Osteoblast (primary cell): ENCODE measurements at regions not wholly inside any gene's neighbourhood (a gene's known extent, or its start where the extent isn't known, plus 50 kb on each side); places are given as distances from the start of the nearest gene placed in this dataset.

Experiments used
- DNase-seq: peaks from one replicate; pipeline ENCODE4 v3.0.0; 2011; ENCODE audit warnings: low spot score, mixed read lengths; ENCODE audit not compliant: insufficient read length; ENCODE audit errors: missing footprints
- H2AFZ ChIP-seq: 2 replicates; pipeline ENCODE4 v1.6.0; 2011; ENCODE audit warnings: mild to moderate bottlenecking, low read length
- H3K27ac ChIP-seq: 2 replicates; pipeline ENCODE4 v1.5.1; 2011; ENCODE audit warnings: mild to moderate bottlenecking, low read depth, low read length, moderate library complexity
- H3K27me3 ChIP-seq: 2 replicates; pipeline ENCODE4 v1.6.0; 2012; ENCODE audit warnings: mild to moderate bottlenecking, control low read depth, inconsistent platforms, low read length, moderate library complexity; ENCODE audit not compliant: insufficient read depth
- H3K36me3 ChIP-seq: 2 replicates; pipeline ENCODE4 v1.5.1; 2011; ENCODE audit warnings: mild to moderate bottlenecking, low read length, control low read depth, moderate library complexity; ENCODE audit not compliant: insufficient read depth
- H3K4me1 ChIP-seq: 2 replicates; pipeline ENCODE4 v1.5.1; 2011; ENCODE audit warnings: mild to moderate bottlenecking, low read length, control low read depth, moderate library complexity; ENCODE audit not compliant: insufficient read depth
- H3K4me2 ChIP-seq: 2 replicates; pipeline ENCODE4 v1.6.0; 2011; ENCODE audit warnings: mild to moderate bottlenecking, low read length; ENCODE audit not compliant: insufficient read depth
- H3K4me3 ChIP-seq: fragments of 200-600 bp; sonication (generic); 3 replicates; pipeline ENCODE4 v1.5.1; 2012; ENCODE audit warnings: mild to moderate bottlenecking, low read length, inconsistent platforms; ENCODE audit not compliant: insufficient read depth
- H3K79me2 ChIP-seq: 2 replicates; pipeline ENCODE4 v1.6.0; 2012; ENCODE audit warnings: mild to moderate bottlenecking, low read length, control low read depth, inconsistent platforms; ENCODE audit not compliant: insufficient read depth
- H3K9me3 ChIP-seq: 2 replicates; pipeline ENCODE4 v1.5.1; 2011; ENCODE audit warnings: low read depth, low read length, control low read depth
- H4K20me1 ChIP-seq: 2 replicates; pipeline ENCODE4 v1.6.0; 2012; ENCODE audit warnings: mild to moderate bottlenecking, low read length, control low read depth; ENCODE audit not compliant: insufficient read depth
- TF ChIP-seq, protein P1 (sequence below): IDR thresholded peaks from 2 replicates; pipeline ENCODE4 v1.5.1; 2011; ENCODE audit warnings: mild to moderate bottlenecking, low read depth, low read length, moderate library complexity; ENCODE audit errors: extremely low read depth

GRCh38 chr10:25786161-25786560 is 147.9 kb upstream of the MYO3A start:
- Histone ChIP-seq H3K4me2 (no peak overlapping the region), H3K4me3 (no peak overlapping the region), H4K20me1 (no peaks in the 10 kb centered on the region), H3K27ac (no peak overlapping the region), H3K79me2 (no peaks in the 10 kb centered on the region), H2AFZ (no peak overlapping the region), H3K9me3 (peaks cover 2% of the 10 kb centered on the region), H3K4me1 (no peaks in the 10 kb centered on the region), H3K36me3 (no peaks in the 10 kb centered on the region), H3K27me3 (no peaks in the 10 kb centered on the region)
- TF ChIP-seq, protein P1, sequence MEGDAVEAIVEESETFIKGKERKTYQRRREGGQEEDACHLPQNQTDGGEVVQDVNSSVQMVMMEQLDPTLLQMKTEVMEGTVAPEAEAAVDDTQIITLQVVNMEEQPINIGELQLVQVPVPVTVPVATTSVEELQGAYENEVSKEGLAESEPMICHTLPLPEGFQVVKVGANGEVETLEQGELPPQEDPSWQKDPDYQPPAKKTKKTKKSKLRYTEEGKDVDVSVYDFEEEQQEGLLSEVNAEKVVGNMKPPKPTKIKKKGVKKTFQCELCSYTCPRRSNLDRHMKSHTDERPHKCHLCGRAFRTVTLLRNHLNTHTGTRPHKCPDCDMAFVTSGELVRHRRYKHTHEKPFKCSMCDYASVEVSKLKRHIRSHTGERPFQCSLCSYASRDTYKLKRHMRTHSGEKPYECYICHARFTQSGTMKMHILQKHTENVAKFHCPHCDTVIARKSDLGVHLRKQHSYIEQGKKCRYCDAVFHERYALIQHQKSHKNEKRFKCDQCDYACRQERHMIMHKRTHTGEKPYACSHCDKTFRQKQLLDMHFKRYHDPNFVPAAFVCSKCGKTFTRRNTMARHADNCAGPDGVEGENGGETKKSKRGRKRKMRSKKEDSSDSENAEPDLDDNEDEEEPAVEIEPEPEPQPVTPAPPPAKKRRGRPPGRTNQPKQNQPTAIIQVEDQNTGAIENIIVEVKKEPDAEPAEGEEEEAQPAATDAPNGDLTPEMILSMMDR: no peak
- DNase-seq: no peak

GRCh38 chr10:25786899-25787298 is 147.1 kb upstream of the MYO3A start:
- H3K79me2 ChIP-seq: no peaks in the 10 kb centered on the region
- no peak overlapping the region for H3K4me3 ChIP-seq
- no peaks in the 10 kb centered on the region for H3K4me1 ChIP-seq
- TF ChIP-seq, protein P1: no peak
- H3K36me3 ChIP-seq: no peaks in the 10 kb centered on the region
- no peaks in the 10 kb centered on the region for H4K20me1 ChIP-seq
- DNase-seq: no peak
- H3K4me2 ChIP-seq: no peak overlapping the region
- no peaks in the 10 kb centered on the region for H3K9me3 ChIP-seq
- no peak overlapping the region for H3K27ac ChIP-seq
- H2AFZ ChIP-seq: no peak overlapping the region
- H3K27me3 ChIP-seq: no peaks in the 10 kb centered on the region

GRCh38 chr10:25797888-25798429 is 136.1 kb upstream of the MYO3A start:
- Histone ChIP-seq H3K36me3 (no peaks in the 10 kb centered on the region), H3K4me1 (no peaks in the 10 kb centered on the region), H3K4me3 (no peak overlapping the region), H3K79me2 (no peaks in the 10 kb centered on the region), H4K20me1 (no peaks in the 10 kb centered on the region), H3K27ac (no peak overlapping the region), H3K9me3 (no peaks in the 10 kb centered on the region), H3K27me3 (no peaks in the 10 kb centered on the region), H3K4me2 (no peak overlapping the region), H2AFZ (no peak overlapping the region)
- TF ChIP-seq, protein P1: no peak
- DNase-seq: no peak

DNA sequence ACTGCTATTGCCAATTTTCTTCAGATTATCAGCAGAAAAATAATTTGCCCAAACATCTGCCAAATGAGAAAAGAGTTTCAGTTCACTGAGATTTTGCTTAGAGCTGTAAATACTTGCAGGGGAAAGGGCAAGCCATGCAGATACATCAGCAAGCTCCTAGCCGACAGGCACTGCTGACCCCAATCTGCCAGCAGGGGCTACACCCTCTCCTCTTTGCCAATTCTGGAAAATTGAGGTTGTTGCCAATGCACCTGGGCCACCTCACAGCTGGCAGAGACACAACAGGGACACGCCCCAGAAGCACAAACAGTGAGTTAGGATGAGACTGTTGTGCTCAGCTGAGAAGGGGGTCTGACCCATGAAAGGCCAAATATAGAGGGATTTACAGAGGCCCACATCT is 129.5 kb upstream of the MYO3A start:
- TF ChIP-seq, protein P1: no peak
- no peak for DNase-seq
- Histone ChIP-seq H3K4me3 (no peak overlapping the region), H3K79me2 (no peaks in the 10 kb centered on the region), H3K36me3 (no peaks in the 10 kb centered on the region), H3K27ac (no peak overlapping the region), H4K20me1 (no peaks in the 10 kb centered on the region), H3K4me2 (no peak overlapping the region), H3K27me3 (no peaks in the 10 kb centered on the region), H3K4me1 (no peaks in the 10 kb centered on the region), H3K9me3 (no peaks in the 10 kb centered on the region), H2AFZ (no peak overlapping the region)
